GM19099 (cell line): ENCODE measurements at regions not wholly inside any gene's neighbourhood (a gene's known extent, or its start where the extent isn't known, plus 50 kb on each side); places are given as distances from the start of the nearest gene placed in this dataset.

ENCODE experiments used
- POLR2A ChIP-seq: IDR thresholded peaks from 3 replicates; pipeline ENCODE4 v1.6.1; 2011; ENCODE audit warnings: low read depth; ENCODE audit not compliant: insufficient read length; ENCODE audit errors: extremely low read depth

GRCh38 chr5:56651893-56652292 lies 163.5 kb upstream of the MAP3K1 start:
- TF ChIP-seq POLR2A, result no peak

DNA sequence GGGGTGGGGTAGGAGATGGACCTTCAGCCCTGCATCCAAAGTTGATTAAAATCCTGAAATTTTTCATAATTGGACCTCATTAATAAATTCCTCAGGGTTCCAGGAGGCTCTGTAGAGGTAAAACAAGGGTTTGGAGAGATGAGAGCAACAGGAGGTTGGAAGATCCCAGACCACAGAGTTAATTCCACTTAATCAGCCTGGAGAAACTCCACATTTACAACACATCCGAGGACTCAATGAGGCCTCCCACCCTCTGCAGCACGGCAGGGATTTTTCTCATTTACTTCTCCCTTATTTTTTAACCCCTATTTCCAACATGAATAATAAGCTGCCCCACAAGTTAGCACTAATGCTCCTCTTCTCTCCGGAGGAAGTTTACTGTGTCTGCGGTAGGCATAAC lies 165.0 kb upstream of the MAP3K1 start:
- no peak for TF ChIP-seq POLR2A

GRCh38 chr5:56649569-56649968 lies 165.8 kb upstream of the MAP3K1 start:
- TF ChIP-seq POLR2A, result no peak

DNA sequence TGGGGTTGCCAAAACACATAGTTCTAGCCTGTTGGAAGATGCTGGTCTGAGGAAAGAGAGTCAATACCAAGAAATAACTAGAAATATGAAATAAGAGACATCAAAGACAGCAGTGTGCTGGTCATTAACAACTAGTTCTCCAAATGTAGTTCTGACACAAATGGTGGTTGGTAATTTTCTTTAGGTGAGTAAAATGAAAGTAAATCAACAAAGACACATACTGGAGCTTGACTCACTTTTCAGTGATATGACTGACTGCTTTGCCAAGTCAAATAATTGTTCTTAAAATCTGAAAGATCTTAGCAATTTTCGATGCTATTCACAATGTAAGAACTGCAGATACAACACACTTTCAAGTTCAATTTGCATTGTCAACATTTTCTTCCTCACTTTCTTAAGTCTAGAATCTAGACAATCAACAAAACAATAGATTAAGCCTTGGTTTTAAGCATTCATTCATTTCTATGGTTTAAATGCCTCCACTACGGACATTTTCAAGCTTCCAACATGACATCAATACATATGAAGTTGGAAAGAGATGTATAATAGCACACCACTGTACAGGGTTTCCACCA lies 166.8 kb upstream of the MAP3K1 start:
- no peak for TF ChIP-seq POLR2A

DNA sequence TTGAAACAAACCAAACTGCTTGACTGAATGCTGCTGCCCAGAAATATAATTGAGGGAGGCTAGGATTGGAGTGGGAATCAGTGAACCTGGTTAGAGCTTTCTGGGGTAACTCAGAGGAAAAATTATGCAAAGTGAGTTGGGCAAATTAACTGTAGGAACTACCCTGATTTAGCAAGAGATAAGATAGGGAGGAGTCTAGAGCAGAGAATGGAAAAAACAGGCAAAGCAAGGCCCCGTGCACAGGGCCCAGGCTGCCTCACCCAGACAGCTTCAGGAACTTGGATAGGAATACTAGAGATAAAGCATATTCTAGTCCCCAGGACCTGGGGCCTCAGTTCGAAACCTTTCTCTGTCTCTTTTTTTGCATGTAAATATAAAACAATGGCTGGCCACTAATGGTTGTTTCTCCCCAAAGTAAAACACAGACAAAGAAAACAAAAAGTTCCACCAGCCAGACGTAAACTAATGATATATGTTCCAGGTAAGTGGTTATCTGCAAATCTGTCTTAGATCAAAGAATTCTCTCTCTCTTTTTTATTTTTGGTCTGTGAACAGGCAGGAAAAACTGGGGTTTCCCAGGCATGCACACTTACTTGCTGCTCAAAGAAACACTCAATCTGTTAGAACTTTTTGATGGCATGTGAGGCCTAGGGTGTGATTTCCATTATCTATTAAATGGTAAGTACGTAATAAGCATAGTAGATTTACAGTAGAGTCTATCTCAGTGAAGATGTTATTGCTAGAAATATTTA lies 168.1 kb upstream of the MAP3K1 start:
- no peak for TF ChIP-seq POLR2A

DNA sequence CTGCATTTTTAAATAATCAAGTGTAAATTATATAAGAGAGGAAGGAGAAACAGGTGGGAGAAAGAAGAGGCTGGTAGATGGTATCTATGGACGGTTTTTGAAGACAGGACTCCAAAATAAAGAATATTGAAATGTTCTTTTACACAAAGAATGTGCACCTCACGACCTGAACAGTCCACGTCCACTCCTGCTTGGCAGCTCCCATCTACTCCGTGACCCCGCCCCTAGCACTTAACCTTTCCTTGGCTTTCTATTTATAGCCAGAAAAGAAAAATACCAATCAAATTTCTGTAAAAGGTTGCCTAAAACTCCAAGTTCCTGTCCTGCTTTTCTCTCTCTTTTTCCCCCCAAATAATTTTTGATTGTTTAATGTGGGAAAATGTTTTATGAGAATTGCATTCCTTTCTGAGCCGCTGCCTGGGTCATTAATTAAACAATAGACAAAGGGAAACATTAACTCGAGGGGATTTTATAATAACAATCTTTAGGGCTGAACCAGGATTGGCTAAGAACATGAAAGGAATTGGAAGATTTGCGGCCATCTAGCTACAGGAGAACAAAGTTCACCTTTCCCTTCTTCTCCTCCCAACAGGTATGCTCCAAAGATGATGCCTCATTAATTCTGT lies 173.6 kb upstream of the MAP3K1 start:
- TF ChIP-seq POLR2A, result no peak

DNA sequence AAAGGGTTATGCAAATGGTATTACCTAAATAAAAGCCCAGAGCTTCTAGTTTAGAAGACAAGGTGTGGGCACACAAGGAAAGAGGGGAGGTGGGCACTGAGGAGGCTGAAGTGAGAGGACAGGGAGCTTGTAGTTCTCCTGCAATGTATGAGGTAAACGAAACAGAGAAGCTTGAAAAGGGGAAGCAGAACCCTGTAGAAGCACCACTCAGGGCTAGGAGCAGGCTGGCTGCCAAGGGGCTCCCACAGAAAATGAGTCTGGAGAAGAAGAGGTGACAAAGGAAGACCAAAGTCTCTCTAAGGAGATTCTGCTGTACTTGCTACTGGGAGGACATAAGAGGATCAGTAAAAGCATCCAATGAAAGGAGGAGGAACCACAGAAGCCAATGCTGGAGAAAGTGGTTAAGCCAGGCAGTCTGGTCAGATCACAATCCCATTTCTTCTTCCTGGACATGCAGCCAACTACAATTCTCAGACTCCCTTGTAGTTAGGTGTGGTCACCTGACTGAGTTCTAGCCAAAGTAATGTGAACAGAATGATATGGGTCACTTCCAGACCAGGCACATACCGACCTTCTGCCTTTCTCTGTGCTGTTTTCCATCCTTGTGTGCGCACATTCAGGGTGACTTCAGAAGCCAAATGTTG lies 174.5 kb upstream of the MAP3K1 start:
- TF ChIP-seq POLR2A, result no peak

DNA sequence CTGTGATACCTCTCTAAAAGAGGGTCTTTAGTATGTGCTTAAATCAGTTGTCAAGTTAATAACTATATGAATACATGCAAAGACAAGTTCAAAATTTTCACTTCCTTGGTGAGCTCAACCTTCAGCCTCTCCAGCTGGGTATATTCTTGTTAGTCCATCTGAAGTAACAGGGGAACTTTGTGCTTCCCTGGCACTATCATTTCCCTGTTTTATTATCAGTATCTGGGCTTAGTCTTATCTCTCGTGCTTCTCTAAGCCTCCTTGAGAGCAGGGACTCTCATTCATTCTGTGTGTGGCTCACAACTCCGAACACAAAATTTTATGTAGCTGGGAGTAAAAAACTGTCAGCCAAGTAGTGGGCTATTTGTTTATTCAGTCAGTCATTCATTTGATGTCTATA lies 175.9 kb upstream of the MAP3K1 start:
- TF ChIP-seq POLR2A, result no peak

- TF ChIP-seq POLR2A, result no peak
Measured at GRCh38 chr5:56638768-56639238, 176.5 kb upstream of the MAP3K1 start.

DNA sequence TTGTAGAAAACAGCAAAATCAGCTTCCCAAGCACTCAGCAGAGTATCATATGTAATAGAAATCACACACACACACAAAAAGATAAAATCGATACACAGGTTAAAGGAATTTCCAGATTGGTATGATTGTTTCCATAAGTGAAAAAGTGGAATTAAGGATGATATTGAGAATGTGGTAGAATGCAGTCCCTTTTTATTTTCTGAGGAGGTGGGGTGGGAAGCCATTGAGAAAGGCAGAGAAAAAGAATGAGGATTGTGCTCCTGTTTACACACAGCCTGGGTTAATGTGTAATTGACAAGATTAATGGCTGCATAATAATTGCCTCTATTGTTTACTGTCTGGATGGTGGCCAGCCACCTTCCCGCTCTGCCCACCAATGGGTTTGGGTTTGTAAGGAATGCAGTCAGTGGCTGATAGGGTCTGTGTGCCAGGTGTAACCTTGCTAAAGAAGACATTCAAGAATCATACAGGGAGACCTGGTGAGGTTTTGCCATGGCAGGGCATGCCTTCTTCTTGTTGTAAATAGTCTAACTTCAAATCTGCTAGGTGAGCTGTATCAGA lies 177.2 kb upstream of the MAP3K1 start:
- no peak for TF ChIP-seq POLR2A

GRCh38 chr5:56637321-56637920 lies 177.9 kb upstream of the MAP3K1 start:
- no peak for TF ChIP-seq POLR2A

- no peak for TF ChIP-seq POLR2A
Measured at GRCh38 chr5:56633950-56634349, 181.4 kb upstream of the MAP3K1 start.

DNA sequence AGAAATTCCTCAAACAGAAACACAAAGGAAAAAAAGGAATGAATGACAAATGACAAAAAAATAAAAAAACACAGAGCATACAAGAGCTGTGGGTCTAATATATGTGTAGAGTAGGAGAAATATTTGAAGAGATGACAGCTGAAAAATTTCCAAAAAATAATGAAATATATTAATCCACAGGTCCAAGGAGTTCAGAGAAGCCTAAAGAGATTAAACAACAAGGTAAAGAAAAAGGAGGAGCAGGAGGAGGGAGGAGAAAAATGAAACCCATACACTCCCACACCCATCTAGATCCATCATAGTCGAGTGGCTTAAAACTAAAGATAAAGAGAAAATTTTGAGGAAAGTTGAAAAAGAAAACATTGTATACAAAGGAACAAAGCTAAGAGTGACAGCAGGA lies 182.4 kb upstream of the MAP3K1 start:
- no peak for TF ChIP-seq POLR2A

DNA sequence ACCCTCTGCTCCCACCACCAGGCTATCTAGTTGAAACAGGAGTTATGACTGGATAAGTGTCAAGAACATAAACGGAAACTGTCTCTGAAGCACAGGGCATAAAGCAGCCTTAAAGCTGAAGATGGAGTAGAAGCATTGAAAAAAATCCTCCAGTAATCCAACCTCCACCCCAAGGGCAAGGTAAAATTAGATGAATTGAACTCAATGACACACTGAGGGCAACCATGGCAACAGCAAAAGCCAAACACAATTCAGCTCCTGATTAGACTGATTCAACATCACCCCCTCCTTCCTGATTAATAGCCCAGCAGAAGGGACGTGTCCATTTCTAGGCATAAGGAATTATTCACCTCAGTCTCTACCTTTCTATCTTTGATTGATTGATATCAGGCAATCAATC lies 183.2 kb upstream of the MAP3K1 start:
- TF ChIP-seq POLR2A, result no peak

DNA sequence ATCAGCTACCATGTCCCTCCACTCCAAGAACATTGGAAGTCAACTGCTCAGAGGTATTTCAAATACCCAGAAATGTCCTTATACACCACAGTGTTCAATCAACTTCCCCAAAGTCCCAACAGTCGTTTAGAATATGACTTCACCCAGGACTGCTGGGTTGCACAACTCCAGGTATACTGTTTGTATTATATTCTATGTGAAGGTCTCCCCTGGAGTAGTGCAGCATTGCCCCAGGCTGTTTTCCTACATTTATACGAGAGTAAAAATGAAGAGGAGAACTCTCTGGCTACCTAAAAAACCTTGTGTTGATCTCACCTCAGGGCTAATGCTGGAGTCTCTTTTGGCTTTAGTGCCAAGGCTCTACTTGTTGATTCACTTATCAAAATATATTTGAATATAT lies 183.6 kb upstream of the MAP3K1 start:
- TF ChIP-seq POLR2A, result no peak
